NCI-H2029 treated with DMSO at 0.1 percent for 48 hours (cell line): ENCODE measurements at regions not wholly inside any gene's neighbourhood (a gene's known extent, or its start where the extent isn't known, plus 50 kb on each side); places are given as distances from the start of the nearest gene placed in this dataset.

Experiments used
- DNase-seq: peaks from one replicate; lab custom pipeline; 2025; lab: John Stamatoyannopoulos, UW

GRCh38 chr3:83302091-83302490, 1540.6 kb upstream of the GBE1 start:
- no peak for DNase-seq

- no peak for DNase-seq
Measured at GRCh38 chr3:83317605-83318004, 1556.2 kb upstream of the GBE1 start.

GRCh38 chr3:83320726-83321125, 1559.3 kb upstream of the GBE1 start:
- no peak for DNase-seq

GRCh38 chr3:83321457-83321856, 1560.0 kb upstream of the GBE1 start:
- DNase-seq: no peak

GRCh38 chr3:83321891-83322290, 1560.4 kb upstream of the GBE1 start:
- DNase-seq: no peak

GRCh38 chr3:83354205-83354604, 1592.8 kb upstream of the GBE1 start:
- DNase-seq: no peak

GRCh38 chr3:83393276-83393675, 1565.5 kb upstream of the CADM2 start:
- DNase-seq: no peak

- DNase-seq: no peak
Measured at GRCh38 chr3:83403927-83404326, 1554.9 kb upstream of the CADM2 start.

GRCh38 chr3:83426300-83426699, 1532.5 kb upstream of the CADM2 start:
- no peak for DNase-seq

GRCh38 chr3:83434880-83435587, 1523.8 kb upstream of the CADM2 start:
- DNase-seq: no peak

GRCh38 chr3:83438188-83438587, 1520.6 kb upstream of the CADM2 start:
- no peak for DNase-seq

- no peak for DNase-seq
Measured at GRCh38 chr3:83453056-83453455, 1505.7 kb upstream of the CADM2 start.

- no peak for DNase-seq
Measured at GRCh38 chr3:83454353-83454752, 1504.4 kb upstream of the CADM2 start.

- DNase-seq: no peak
Measured at GRCh38 chr3:83457551-83457950, 1501.2 kb upstream of the CADM2 start.

- DNase-seq: no peak
Measured at GRCh38 chr3:83460052-83460451, 1498.7 kb upstream of the CADM2 start.

GRCh38 chr3:83461411-83461810, 1497.4 kb upstream of the CADM2 start:
- no peak for DNase-seq

- no peak for DNase-seq
Measured at GRCh38 chr3:83477563-83477962, 1481.2 kb upstream of the CADM2 start.

- no peak for DNase-seq
Measured at GRCh38 chr3:83482402-83483070, 1476.3 kb upstream of the CADM2 start.

- no peak for DNase-seq
Measured at GRCh38 chr3:83496462-83496861, 1462.3 kb upstream of the CADM2 start.

GRCh38 chr3:83498361-83499016, 1460.3 kb upstream of the CADM2 start:
- DNase-seq: no peak

- DNase-seq: no peak
Measured at GRCh38 chr3:83500422-83500821, 1458.4 kb upstream of the CADM2 start.

GRCh38 chr3:83500931-83501330, 1457.9 kb upstream of the CADM2 start:
- DNase-seq: no peak

GRCh38 chr3:83513051-83513450, 1445.7 kb upstream of the CADM2 start:
- no peak for DNase-seq
